ENCODE measurements at regions not wholly inside any gene's neighbourhood (a gene's known extent, or its start where the extent isn't known, plus 50 kb on each side); places are given as distances from the start of the nearest gene placed in this dataset.
A peak's percentile ranks its signal among the peaks of the same experiment; 100 is the strongest.
"Not testable (repeated sequence)": the region's sequence is repeated elsewhere in the genome, so short reads cannot be mapped to it uniquely, and the experiment has no call there.

DNA sequence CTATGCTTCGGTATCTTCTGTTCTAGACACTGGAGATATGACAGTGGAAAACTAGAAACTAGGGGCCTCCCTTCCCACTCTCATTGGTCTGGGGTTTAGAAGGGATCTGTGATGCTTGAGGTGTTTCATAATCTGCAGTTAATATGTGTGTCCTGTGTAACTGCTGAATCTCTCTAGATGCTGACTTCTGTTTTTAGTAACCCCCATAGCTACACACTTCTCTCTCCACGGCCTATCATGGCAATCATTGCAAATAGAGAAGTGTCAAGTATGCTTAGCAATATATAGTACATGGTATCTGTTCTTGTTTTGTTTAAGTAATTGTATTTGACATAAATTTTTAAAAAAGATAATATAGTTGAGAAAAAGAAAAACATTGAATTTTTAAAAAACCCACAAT is 394.6 kb upstream of the MMS22L start:
- no peak for DNase-seq (ENCODE audit: low read depth in 2 of 2)

GRCh38 chr6:97687916-97688315 is 404.9 kb upstream of the MMS22L start:
- DNase-seq (ENCODE audit: low read depth in 2 of 2), result no peak

- DNase-seq (ENCODE audit: low read depth in 2 of 2), result no peak
Measured at GRCh38 chr6:97689078-97689754, 406.2 kb upstream of the MMS22L start.

- peak; percentile 37 to 40 for DNase-seq (ENCODE audit: low read depth in 2 of 2)
Measured at GRCh38 chr6:97697456-97697855, 414.4 kb upstream of the MMS22L start.

- DNase-seq (ENCODE audit: low read depth in 2 of 2), result no peak
Measured at GRCh38 chr6:97701801-97702200, 418.8 kb upstream of the MMS22L start.

- DNase-seq (ENCODE audit: low read depth in 2 of 2), result peak; percentile 18 to 24
Measured at GRCh38 chr6:97702248-97702647, 419.2 kb upstream of the MMS22L start.

DNA sequence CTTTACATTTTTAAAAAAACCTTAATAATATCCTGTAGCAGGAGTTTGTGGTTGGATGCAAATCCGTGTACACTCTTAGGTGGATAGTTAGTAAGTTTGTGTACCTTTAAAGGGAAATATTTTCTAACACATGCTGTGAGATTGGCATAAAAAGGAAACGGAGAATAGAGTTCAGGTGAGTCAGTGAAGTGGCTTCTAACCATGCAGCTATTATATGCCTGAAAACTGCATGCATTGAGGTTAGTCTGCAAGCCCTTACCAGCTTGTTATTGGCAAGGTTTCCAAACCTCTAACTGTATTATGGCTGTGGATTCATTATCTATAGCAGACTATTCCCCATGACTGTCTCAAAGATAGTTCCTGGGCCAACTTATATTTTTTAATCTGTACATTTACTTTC is 420.6 kb upstream of the MMS22L start:
- DNase-seq (ENCODE audit: low read depth in 2 of 2), result no peak

GRCh38 chr6:97705568-97705967 is 422.6 kb upstream of the MMS22L start:
- no peak for DNase-seq (ENCODE audit: low read depth in 2 of 2)

- no peak for DNase-seq (ENCODE audit: low read depth in 2 of 2)
Measured at GRCh38 chr6:97712751-97713150, 429.7 kb upstream of the MMS22L start.

- DNase-seq (ENCODE audit: low read depth in 2 of 2), result no peak
Measured at GRCh38 chr6:97714772-97715171, 431.8 kb upstream of the MMS22L start.

- DNase-seq (ENCODE audit: low read depth in 2 of 2), result no peak
Measured at GRCh38 chr6:97717086-97717485, 434.1 kb upstream of the MMS22L start.

DNA sequence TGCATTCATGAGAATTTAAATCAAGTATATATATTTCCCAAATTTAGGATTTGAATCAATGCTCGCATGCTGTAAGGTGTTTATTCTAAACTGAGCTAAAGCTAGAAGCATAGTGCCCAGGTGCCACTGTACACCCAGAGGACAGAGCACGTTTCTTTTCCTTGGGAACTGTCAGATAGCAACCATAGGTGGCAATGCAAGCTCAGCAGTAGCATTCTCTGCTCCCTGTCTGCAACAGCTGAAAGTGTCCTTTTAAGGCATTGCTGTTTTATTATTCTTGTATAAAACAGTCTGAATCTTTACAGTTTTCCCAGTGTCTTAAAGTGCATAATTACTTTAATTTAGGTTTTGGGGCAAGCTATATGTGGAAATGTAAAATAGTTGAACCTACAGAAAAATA is 443.4 kb upstream of the MMS22L start:
- no peak for DNase-seq (ENCODE audit: low read depth in 2 of 2)

- no peak for DNase-seq (ENCODE audit: low read depth in 2 of 2)
Measured at GRCh38 chr6:97732045-97732444, 449.0 kb upstream of the MMS22L start.

GRCh38 chr6:97757575-97757974 is 474.6 kb upstream of the MMS22L start:
- DNase-seq (ENCODE audit: low read depth in 2 of 2), result no peak

DNA sequence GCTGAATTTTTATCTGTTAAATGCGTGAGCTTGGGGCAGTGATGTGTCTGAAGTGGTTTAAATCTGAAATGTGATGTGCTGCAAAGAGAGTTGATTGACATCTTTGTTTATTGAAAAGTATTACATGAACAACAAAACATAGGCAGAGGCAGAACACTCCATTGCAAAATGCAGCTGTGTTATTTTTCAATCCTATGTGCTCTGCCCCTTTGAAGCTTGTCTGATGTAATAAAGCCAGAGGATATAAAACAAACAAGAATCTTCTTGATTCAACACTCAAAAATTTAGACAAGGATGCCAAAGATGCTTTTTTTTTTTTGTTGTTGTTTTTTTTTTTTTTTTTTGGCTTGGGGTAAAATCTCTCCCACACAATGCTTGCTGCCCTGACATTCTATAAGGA is 482.4 kb upstream of the MMS22L start:
- peak; percentile 31 to 42 for DNase-seq (ENCODE audit: low read depth in 2 of 2)

DNA sequence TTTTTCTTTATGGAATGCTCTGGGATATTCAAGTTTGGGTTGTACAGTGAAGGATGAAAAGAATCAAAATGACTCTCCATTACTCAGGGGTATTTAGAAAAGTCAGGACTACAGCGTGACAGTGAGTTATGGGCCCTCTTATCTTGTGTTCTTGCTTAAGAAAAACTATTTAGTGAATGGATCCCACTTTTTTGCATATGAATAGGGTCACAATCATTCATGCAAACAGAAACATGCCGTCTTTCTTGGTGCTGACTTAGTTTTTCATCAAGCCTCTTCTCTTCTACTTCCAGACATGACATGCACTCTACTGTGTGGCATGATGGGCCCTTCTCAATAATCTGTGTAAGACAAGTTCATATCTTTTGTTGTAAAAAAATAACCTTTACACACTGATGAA is 488.4 kb upstream of the MMS22L start:
- DNase-seq (ENCODE audit: low read depth in 2 of 2), result no peak

DNA sequence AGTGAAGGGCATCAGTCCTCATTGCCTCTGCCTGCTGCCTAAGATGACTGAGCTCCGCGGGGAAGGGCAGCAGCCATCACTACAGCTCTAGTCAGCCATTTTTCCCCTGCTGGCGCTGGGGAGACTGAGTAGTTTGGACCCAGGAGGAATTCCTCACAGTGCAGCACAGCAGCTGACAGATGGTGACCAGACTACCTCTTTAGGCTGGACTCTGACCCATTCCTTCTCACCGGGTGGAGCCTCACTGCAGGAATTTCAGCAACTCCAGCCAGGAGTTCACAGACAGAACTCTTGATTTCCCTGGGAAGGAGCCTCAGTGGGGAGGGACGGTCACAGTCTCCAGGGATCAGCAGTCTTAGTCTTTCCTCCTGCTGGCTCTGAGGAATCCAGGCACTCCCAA is 492.0 kb upstream of the MMS22L start:
- no peak for DNase-seq (ENCODE audit: low read depth in 2 of 2)

DNA sequence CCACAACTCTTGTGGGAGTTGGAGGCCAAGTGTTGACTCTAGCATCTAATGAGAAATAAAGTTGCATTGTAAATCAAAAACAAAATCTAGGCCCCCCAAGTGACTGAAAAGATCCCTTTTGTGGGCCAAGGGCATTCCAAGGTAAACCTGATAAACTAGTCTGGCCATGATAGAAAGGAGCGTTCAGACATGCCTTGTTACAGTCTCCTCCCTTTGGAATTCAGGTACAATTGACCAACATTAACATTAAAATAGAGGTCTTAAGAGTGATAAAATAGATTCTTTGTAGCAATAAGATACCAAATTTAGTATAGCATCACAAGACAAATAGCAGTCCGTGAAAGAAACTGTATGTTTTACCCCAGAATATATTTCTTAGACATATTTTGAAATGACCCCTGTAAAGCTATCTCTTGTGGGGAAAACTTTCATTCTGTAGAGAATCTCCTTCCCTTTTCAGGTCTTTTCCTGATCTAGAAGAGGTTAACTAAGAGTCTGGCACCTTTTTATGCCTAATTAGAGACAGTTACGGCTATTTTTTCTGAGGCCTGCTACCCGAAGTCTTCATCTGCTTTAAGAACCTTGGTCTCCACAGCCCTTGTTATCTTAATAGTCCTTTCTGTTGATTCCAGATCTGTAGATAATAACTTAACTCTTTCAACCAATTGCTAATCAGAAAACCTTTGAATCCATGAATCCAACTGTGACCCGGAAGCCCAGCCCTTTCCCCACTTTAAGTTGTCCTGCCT is 495.4 kb upstream of the MMS22L start:
- DNase-seq (ENCODE audit: low read depth in 2 of 2), result no peak

GRCh38 chr6:97779039-97779766 is 496.2 kb upstream of the MMS22L start:
- not testable (repeated sequence) for DNase-seq (ENCODE audit: low read depth in 2 of 2)

DNA sequence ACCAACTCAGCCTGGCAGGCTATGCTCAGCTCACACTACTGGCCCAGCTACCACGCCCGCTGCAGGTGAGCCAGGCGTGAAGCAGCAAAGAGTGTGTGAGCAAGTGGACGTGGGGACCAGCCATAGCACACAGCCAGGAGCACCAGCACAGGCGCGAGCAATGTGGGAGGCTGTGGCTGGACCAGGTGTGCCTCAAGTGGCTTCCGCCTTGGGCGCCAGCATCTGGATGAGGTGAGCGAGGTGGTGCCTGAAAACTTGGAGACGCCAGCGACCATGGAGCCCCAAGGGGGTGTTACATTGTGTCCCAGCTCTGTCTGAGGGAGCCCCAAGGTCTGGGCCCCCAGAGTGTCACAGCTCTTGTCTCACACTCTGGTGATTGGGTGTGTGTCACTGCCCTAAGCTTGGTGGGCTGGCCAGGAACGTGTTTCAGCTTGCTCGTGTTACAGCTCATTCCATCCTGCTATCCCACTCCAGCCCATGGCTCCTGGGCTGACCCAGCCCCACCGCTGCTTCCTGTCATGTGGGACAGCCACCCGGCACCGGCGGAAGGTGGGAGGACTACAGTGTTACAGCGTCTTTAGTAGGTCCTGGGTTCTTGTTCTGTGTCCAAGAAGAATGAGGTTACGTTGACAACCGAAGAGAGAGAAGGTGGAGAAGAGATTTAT is 508.0 kb upstream of the MMS22L start:
- DNase-seq (ENCODE audit: low read depth in 2 of 2), result no peak

DNA sequence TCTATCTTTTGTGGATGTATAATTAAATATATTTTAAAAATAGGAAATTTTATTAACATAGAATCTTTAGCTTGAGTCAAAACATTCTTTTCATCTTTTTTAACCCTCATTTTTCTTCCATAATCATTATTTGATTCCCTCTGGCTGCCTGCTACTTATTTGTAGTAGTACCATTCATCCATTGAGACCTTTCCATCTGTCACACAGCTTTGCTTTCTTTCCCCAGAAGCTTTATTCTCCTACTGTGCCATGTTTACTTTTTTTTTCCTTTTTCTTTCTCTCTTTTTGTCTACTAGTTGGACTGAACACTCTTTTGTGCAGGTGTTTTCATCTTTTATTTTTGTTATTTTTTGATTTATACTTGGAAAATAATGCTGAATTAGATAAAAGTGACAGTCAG is 522.6 kb upstream of the MMS22L start:
- DNase-seq (ENCODE audit: low read depth in 2 of 2), result no peak

- no peak for DNase-seq (ENCODE audit: low read depth in 2 of 2)
Measured at GRCh38 chr6:97812940-97813339, 529.9 kb upstream of the MMS22L start.

All from fibroblast of skin of left biceps (primary cell).